ENCODE measurements at regions not wholly inside any gene's neighbourhood (a gene's known extent, or its start where the extent isn't known, plus 50 kb on each side); places are given as distances from the start of the nearest gene placed in this dataset.
"Not testable (repeated sequence)": the region's sequence is repeated elsewhere in the genome, so short reads cannot be mapped to it uniquely, and the experiment has no call there.

DNA sequence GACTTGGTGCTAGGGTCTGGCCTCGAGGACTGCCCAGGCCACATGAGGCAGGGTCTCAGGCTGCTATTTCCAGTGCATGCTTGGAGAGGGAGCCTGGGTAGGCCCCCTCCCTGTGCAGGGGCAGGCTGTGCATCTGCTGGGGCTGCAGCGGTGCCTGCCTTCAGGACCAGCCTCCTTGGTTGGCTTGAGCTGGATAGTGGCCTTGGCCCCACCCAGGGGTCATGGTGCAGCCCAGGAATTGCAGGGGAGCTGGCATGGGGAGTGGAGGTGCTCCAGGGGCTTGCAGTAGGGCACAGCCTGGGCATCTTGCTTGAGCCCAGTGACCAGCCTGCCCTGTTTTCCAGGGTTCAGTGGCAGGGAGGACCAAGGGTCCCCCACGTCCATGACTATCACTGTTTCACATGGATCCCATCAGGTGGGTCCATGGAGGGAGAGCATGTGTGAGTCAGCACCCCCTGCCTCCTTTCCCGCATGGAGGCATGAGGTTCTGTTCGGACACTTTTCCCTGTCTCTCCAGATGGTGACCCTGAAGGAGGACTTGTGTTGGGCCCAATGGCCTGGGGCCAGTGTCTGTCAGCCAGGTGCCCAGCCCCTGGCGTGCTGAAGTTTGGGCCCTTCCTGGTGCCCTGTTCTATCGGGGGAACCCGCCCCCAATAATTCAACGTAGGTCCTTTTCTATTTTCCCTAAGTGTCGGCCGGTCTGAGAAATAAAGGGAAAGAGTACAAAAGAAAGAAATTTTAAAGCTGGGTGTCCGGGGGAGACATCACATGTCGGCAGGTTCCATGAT, 218.6 kb downstream of the SNRPN start (continued):
- TF ChIP-seq USF2 (CRISPR knock-in tag; IDR thresholded peaks at IDR 0.05) (no peak), BCLAF1 (IDR thresholded peaks at IDR 0.05; ENCODE audit: borderline replicate concordance in 1 of 2, control insufficient read depth in 1 of 2, low read depth in 2 of 2, low read length in 1 of 2) (no peak), THAP7 (CRISPR knock-in tag; IDR thresholded peaks at IDR 0.05) (no peak)

- H3K27me3 ChIP-seq (ENCODE audit: control insufficient read depth in 2 of 2, insufficient read depth in 2 of 2, low read length in 2 of 2); H3K4me3 ChIP-seq; H3K36me3 ChIP-seq (ENCODE audit: control insufficient read depth, insufficient read depth, low read length); CTCF ChIA-PET (ENCODE audit: low intra/inter-chr PET ratio); H3K4me2 ChIP-seq (ENCODE audit: insufficient read depth, low read length); H4K20me1 ChIP-seq (replicated peaks; ENCODE audit: control insufficient read depth, insufficient read depth, low read length); POLR2A ChIA-PET; H2AFZ ChIP-seq (ENCODE audit: low read depth, low read length); ATAC-seq; DNase-seq (ENCODE audit: extremely low read depth in 1 of 4, low spot score in 3 of 4); H3K4me1 ChIP-seq (replicated peaks in 1 of 2; ENCODE audit: control insufficient read depth in 2 of 2, insufficient read depth in 2 of 2, low read length in 2 of 2); FAIRE-seq; H3K79me2 ChIP-seq (ENCODE audit: control insufficient read depth, insufficient read depth, low read length); H3K27ac ChIP-seq (ENCODE audit: extremely low read depth, low read depth, low read length); BruUV-seq (replicated peaks); H3K9me1 ChIP-seq (ENCODE audit: control insufficient read depth, insufficient read depth, low read length); H3K9ac ChIP-seq (ENCODE audit: insufficient read depth in 1 of 2, low read depth in 2 of 2, low read length in 2 of 2); intact Hi-C loops (cut with micrococcal nuclease); in situ Hi-C loops (cut with MboI); H3K9me3 ChIP-seq (replicated peaks; ENCODE audit: control insufficient read depth, insufficient read depth, low read depth, low read length): not testable (repeated sequence)
- TF ChIP-seq CBX5 (IDR thresholded peaks at IDR 0.05; ENCODE audit: borderline replicate concordance, low read depth): peak; percentile 54; the same call in 1 of the 2 replicates
- WGBS (ENCODE audit: insufficient coverage, low coverage, missing lambda C conversion rate): 3% methylated on average over 8 of the region's 10 CpGs
Observed at GRCh38 chr15:25174149-25174548, 219.4 kb downstream of the SNRPN start.
